HG03432 (cell line): ENCODE measurements at regions not wholly inside any gene's neighbourhood (a gene's known extent, or its start where the extent isn't known, plus 50 kb on each side); places are given as distances from the start of the nearest gene placed in this dataset.
"Not testable (repeated sequence)": the region's sequence is repeated elsewhere in the genome, so short reads cannot be mapped to it uniquely, and the experiment has no call there.

Experiments
- ATAC-seq: cut with Tn5 transposase; IDR thresholded peaks from one replicate; pipeline ENCODE4 v1.9.1; 2021; ENCODE audit warnings: mild to moderate bottlenecking, moderate library complexity; ENCODE audit not compliant: unreplicated experiment

- no peak for ATAC-seq
Observed at GRCh38 chrX:39487166-39487968, 610.4 kb downstream of the BCOR start.

GRCh38 chrX:39487969-39488330, 609.8 kb downstream of the BCOR start:
- ATAC-seq, result no peak

DNA sequence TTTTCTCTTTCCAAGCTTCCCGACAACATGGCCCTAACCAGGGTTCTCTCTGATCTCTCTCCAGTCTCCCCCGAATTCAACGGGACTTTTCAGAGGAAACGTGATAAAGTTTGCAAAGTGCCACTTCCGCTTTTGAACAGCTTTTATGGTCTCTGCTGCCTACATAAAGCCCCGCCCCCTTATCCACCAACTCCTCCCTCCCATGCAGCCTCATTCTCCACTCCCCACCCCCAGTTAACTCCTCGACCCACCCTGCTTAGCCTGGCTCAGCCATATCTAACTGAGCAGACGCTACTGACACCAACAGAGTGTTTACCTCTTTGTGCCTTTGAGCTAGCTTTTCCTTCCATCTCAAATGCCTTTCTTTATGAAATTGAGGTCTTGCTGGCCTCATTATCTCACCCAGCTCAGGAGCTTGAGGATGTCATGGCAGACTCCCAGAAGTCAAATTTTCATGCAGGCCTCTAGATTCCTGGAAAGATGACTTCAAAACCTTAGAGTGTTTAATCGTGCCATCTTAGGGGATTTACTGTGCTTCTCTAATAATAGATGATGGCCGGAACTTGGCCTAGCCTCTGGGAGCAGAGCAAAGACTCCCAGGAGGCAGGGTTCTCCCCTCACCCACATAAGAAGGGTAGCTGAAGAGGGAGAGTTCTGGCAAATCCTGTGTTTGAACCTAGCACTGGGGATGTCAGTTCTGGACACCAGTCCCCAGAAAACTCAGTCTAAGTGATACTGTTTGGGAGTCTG, 606.0 kb downstream of the BCOR start:
- ATAC-seq, result peak; percentile 73

DNA sequence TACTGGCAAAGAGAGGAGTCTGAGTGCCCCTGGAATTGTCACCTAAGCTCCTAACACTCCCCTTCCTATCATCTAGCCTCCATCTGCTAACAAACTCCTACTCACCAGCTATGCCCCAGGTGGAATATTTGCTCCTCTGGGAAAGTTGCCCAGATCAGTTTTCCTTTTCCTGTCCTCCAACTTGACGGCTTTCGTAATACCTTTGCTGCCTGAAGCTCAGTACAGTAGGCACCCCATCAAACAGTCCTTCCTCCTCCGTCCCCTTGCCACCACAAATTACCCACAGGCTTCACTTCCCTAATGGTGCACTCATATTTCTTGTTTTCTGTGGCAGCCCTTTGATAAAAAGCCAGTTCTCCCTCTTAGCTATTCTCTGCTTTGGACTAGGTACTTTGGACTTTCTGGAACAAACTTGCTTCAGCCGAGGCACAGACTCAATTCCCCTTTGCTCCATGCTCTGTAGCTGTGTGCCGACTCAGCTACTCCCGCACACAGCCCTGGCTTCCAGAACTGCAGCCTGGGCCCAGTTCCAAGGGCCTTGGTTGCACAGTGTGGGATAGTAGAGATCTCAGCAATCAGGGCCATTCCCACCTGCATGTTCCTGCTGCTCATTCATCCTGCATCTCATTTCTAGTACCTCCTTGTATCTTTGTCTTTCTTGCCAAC, 605.1 kb downstream of the BCOR start:
- peak; percentile 70 for ATAC-seq

DNA sequence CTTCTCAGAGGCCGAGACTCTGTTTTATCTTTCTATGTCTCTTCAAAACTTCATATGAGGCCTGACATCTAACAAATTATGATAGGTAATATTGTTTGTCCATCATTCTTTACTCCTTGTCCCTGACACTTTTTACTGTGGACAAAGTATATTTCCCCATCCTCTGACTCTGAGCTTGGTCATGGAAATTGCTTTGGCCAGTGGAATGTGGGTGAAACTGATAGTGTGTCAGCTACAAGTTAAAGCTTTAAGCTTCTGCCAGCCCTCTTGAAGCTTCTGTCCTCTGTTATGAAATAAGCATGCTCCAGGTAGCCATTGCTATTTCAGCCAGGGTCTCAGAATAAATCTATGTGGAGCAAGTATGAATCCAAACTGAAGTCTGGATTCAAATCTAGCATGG, 604.6 kb downstream of the BCOR start:
- no peak for ATAC-seq

DNA sequence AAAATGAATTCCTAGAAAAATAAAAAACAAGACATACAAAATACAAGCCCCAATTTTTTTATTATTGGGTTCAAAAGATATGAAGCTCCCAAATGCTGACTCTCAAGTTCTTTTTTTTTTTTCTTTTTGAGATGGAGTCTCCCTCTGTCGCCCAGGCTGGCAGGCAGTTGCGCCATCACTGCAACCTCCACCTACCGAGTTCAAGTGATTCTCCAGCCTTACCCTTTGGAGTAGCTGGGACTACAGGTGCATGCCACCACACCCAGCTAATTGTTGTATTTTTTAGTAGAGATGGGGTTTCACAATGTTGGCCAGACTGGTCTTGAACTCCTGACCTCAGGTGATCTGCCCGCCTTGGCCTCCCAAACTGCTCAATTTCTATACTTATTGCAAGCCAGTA, 600.6 kb downstream of the BCOR start:
- ATAC-seq, result not testable (repeated sequence)

GRCh38 chrX:39497702-39498265, 600.0 kb downstream of the BCOR start:
- ATAC-seq, result no peak

- no peak for ATAC-seq
Observed at GRCh38 chrX:39499996-39500395, 597.8 kb downstream of the BCOR start.

DNA sequence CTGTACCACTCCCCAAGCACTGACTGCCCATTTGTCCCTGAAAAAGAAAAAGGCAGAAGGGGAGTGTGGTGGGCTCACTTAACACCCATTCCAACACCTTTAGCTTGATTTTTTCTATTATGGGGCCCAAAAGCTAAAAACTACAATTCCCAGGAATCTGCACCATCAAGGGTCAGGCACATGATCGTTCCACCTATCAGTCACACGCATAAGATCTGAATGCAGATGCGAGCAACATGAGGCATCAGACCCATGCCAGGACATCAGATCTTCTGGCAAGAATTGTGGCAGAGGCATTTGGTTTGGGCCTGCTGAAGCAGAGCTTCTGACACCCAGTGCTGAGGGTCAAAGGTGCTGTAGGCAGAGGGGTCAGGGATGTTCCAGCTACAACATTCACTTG, 595.9 kb downstream of the BCOR start:
- ATAC-seq, result no peak

- ATAC-seq, result no peak
Observed at GRCh38 chrX:39502486-39502885, 595.3 kb downstream of the BCOR start.

GRCh38 chrX:39504227-39504626, 593.5 kb downstream of the BCOR start:
- ATAC-seq, result no peak

- no peak for ATAC-seq
Observed at GRCh38 chrX:39504850-39505259, 592.9 kb downstream of the BCOR start.

GRCh38 chrX:39506131-39506530, 591.6 kb downstream of the BCOR start:
- ATAC-seq, result no peak

DNA sequence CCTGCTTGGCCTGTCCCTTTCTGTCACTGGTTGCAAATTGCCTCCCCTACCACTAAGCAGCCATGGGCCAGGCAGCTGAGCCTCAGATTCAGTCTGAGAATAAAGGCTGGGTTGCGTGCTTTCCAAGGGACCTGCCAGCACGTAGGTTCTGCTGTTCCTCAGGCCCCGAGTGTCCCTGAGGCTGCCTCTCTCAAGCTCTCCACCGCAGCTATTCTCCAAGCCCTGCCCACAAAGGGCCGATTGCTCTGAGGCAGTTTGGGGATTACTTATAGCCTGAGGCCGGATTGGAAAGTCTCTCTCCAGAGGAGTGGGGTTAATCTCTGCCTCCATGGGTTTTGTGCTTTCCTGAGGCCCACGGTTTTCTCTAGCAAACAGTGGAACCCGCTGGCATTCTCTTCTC, 590.7 kb downstream of the BCOR start:
- no peak for ATAC-seq

DNA sequence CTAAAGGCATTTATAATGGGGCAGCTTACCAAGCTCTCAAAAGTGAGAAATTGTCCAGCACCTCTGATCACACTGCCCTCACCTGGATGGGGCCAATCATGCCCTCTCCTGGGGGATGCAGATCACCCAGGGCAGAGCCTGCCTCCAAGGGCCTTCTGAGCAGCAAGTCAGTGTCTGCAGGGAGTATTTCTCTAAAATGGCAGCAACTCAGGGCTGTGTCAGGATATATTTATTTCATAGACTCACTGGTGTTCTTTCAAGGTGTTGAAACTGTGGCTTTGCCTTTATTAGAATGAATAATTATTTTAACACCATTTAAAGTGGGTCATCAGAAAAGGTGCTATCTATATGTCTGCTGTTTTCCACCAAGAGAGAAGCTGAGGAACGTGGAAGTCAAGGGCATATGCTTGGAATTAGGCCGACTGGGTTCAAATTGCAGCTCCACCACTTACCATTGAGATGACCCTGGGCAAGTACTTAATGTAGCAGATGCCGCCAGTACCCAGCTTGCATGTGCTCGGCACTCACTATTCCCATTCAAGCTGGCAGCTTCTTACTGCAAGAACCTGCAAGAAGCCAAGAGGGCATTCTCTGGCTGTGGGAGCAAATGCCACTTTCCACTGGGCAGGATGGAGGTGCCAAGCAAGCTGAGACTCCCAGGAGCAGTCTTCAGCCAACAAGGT, 590.0 kb downstream of the BCOR start:
- ATAC-seq, result no peak

DNA sequence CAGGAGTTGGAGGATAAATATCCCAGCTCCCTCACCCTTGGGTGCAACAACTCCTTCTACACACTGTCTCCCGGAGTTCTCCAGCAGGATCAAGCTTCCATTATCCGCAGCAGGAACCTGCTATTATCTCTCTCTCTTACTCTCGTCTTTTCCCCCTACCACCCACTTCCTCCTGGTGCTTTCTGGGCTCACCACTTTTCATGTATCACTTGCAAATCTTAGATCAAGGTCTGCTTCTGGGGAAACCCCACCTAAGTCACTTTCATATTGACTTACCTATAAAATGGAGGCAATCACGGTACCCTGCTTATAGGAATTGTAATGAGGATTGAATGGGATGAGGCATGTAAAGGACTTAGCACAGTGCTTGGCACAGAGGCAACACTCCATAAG, 589.5 kb downstream of the BCOR start:
- no peak for ATAC-seq

- no peak for ATAC-seq
Observed at GRCh38 chrX:39509157-39509556, 588.6 kb downstream of the BCOR start.

- no peak for ATAC-seq
Observed at GRCh38 chrX:39513836-39514235, 583.9 kb downstream of the BCOR start.

- no peak for ATAC-seq
Observed at GRCh38 chrX:39514801-39515200, 583.0 kb downstream of the BCOR start.

- ATAC-seq, result no peak
Observed at GRCh38 chrX:39516427-39516841, 581.3 kb downstream of the BCOR start.

- ATAC-seq, result no peak
Observed at GRCh38 chrX:39518476-39519029, 579.2 kb downstream of the BCOR start.
